GM19324 (cell line): ENCODE measurements at regions not wholly inside any gene's neighbourhood (a gene's known extent, or its start where the extent isn't known, plus 50 kb on each side); places are given as distances from the start of the nearest gene placed in this dataset.
"Not testable (repeated sequence)": the region's sequence is repeated elsewhere in the genome, so short reads cannot be mapped to it uniquely, and the experiment has no call there.

Source experiments
- ATAC-seq: cut with Tn5 transposase; IDR thresholded peaks from one replicate; pipeline ENCODE4 v1.9.1; 2021; ENCODE audit warnings: mild to moderate bottlenecking, moderate library complexity; ENCODE audit not compliant: unreplicated experiment, low FRiP score

- no peak for ATAC-seq
These were observed 132.4 kb upstream of the LPP start for GRCh38 chr3:188021502-188022040.

GRCh38 chr3:188022902-188023301 is 131.1 kb upstream of the LPP start:
- not testable (repeated sequence) for ATAC-seq

DNA sequence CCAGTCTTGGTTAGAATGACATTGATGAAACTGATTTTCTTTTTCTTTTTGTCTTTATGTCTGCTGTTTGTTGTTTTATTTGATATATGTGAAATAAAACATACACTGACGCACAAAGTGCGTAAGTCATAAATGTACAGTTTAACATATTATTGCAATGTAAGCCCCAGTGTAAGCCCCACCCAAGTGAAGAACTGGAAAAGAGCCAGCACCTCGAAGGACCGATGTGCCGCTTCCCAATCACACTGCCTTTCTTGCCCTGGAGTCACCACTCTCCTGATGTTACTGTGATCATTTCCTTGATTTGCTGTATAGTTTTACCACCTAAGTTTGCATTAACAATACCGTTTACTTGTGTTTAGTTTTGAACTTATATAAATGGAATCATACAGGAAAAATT is 128.4 kb upstream of the LPP start:
- ATAC-seq = no peak

DNA sequence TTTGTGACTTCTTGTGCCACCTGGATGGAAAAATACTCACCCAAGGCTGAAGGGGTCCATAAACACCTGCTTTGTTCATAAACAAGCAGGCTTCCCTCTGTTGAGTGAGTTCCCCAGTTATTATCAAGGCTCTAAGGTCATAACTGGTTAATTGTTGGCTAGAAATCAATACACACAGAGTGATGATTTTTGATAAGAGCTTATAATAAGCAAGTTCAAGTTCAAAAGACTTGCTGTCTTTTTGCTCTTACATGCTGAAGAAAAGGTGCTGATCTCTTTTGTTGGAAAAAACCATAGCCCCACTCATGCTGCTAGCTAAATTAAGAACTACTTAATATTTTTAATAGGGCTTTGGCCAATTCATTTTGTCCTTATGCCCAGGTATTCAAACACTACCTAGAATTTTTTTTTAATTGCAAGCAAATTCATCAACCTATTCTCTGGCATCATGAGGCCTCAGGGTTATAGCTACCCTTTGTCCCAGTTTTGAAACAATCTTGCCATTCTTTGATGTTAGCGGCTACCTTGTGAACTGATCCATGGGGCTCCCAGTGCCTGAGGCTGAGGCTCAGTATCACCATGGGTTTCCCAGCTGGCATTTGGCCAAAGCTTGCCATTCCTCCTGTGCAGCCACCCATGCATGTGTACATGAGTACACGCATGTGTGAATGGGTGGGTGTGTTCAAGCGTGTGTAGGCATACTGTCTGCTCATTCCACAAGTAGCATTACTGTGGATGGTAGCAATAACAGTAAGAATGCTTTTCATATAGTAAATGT is 127.6 kb upstream of the LPP start:
- no peak for ATAC-seq

GRCh38 chr3:188031121-188031520 is 122.8 kb upstream of the LPP start:
- ATAC-seq = no peak

DNA sequence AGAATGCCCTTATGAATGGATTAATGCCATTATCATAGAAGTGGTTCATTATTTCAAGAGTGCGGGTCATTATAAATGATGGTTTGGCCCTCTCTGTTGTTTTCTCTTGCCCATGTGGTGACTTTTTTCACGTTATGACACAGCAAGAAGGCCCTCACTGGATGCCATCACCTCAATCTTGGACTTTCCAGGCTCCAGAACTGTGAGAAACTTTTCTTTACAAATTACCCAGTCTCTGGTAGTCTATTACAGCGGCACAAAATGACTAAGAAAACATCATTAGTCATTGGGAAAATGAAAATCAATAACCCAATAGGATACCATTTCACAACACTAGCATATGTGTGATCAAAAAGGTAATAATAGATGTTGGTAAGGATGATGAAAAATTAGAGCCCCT is 119.0 kb upstream of the LPP start:
- no peak for ATAC-seq

- no peak for ATAC-seq
These were observed 117.4 kb upstream of the LPP start for GRCh38 chr3:188036375-188037194.

DNA sequence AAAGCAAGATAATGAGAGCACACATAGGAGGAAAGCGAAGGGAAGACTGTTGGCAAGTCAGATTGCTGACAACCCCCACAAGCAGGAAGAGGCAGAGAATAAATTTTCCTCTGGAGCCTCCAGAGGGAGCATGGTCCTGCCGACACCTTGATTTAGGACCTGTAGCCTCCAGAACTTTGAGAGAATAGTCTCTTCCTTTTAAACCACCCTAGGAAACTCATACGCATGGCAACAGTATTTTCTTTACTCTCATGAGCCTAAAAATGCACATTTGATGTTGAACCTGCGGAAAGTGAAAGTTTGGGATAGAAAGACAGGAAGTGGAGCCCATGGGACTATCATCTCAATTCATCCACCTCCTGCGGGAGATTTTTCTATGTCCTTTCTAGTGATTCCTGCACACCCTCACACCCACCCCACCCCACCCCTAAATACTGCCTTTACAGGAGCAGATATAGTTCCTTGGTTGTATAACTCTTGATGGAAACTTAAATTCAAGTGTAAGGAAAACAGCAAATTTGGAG is 116.7 kb upstream of the LPP start:
- no peak for ATAC-seq

GRCh38 chr3:188037965-188038581 is 115.9 kb upstream of the LPP start:
- ATAC-seq = no peak

GRCh38 chr3:188041193-188041592 is 112.8 kb upstream of the LPP start:
- ATAC-seq = no peak

DNA sequence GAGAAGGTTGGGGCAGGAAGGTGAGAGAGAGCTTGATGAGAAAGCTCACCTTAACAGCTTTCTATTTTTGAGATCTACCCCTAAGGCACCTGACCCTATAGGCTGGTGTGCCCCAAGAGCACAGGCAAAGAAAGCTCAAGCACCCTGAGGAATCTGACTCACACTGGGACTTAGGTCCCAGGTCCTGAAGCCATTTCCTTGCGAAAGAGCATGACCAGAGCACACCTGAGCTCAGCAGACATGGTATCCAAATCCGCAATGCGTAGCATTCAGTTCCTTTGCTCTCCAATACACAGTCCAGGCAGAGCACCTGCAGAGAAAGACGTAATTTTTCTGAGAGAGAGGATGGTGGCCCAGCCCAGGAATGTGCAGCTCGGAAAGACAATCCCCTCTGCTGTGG is 112.1 kb upstream of the LPP start:
- ATAC-seq = no peak

DNA sequence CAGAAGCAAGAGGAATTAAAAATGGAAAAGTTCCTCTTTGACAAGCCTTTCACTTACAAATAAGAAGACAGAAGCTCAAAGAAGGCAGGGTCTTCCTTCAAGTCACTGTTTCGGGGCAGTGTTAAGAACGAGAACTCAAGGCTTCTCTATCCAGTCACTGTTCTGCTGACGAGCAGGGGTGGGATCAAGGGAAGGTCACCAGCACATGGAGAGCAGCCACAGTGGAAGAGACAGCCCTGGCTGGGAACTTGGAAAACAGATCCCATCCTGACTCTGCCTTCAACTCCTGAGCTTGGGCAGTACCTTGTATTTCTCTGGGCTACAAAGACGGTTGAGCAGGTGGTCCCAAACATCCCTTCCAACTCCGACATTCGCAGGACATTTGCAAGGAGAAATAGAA is 111.5 kb upstream of the LPP start:
- ATAC-seq = no peak

DNA sequence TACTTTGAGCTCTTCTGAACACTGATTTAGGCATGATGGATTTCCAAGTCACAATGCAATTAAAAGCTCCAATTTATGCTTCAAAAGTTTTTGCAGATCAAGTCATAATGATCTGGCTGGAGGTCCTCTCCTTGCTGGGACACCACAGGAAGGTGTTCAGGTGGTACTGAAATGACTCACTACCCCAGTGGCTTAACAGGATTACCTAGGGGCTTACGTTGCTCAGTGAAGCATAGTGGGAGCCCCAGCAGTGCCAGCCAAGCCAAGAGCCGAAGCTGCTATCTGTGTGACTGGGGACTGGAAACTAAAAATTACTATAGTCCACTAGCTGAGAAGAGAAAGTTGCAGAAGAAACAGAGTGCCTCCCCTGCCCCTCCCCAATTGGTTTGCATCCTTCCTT is 110.1 kb upstream of the LPP start:
- ATAC-seq = no peak

DNA sequence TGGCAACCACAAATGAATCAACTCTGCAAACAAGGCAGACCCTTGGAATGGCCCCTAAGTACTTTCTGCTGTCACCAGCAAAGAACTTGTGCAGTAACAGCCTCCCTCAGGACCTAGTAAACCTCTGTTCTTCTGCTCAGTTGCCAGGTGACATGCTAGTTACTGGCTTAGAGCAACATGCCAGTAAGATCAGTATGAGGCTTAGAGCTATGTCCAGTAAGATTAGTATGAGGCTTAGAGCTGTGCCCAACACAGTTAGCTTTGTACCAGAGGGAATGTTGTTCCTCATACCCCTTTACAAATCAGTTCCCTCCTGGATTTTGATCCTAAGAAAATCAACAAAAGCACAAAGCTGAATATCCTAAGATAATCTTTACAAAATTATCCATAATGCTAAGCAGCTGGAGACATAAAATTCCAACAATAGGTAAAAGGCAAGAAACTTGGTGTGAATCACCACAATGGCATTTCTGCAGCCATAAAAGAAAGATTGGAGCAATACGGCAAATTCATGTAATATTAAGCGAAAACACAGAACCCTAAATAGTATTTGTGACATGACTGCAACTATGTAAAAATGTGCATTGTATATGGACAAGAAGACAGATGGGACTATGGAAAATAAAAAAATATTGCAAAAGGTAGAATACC is 107.3 kb upstream of the LPP start:
- ATAC-seq = no peak

GRCh38 chr3:188047536-188047935 is 106.4 kb upstream of the LPP start:
- no peak for ATAC-seq

- ATAC-seq = no peak
These were observed 104.1 kb upstream of the LPP start for GRCh38 chr3:188049606-188050530.

DNA sequence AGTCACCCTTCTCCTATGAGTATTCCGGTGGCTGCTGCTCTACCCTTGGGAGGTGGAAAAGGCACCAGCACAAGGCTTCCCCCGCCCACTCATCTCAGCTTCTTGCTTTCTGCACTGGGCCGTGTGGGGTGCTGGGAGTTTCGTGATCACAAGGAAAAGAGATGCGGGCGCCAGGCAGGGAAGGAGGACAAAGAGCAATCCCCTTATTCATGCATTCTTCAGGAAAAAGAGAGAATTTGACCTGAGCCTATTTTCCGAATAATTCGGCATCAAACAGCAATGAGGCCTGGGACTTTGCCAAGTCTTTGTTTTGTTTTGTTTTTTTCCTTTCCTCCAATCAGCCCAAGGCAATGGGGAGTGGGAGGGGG is 102.2 kb upstream of the LPP start:
- ATAC-seq = no peak

GRCh38 chr3:188052169-188053035 is 101.6 kb upstream of the LPP start:
- ATAC-seq = no peak

DNA sequence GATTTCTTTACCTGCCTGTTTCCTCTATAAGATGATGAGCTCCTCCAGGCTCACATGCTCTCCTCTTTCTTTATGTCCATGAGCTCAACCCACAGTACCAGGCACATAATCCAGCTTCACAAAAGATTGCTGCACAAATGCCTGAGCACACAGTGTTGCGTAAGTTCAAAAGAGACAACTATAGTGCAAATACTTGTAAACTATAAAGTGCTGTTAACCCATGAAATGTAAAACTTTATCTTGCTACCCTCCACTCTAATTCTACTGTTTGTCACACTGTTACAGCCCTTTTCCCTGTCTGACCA is 101.0 kb upstream of the LPP start:
- no peak for ATAC-seq
